K562 (cell line): ENCODE measurements at regions not wholly inside any gene's neighbourhood (a gene's known extent, or its start where the extent isn't known, plus 50 kb on each side); places are given as distances from the start of the nearest gene placed in this dataset.

Source experiments
- ATAC-seq: fragments of 200-7000 bp; cut with Tn5 transposase; 3 replicates; pipeline ENCODE4 v1.9.1; 2020; ENCODE audit warnings: moderate library complexity
- BruUV-seq: library from RNA; stranded (reverse); fragments of 400-500 nt; replicated peaks from 2 replicates; lab custom pipeline; 2021; lab: Mats Ljungman, UMichigan
- CTCF ChIA-PET: fragments of 300-600 bp; formaldehyde crosslinking; extraction: SDS; loops from one replicate; lab custom pipeline; 2021; ENCODE audit warnings: low intra/inter-chr PET ratio; lab: Yijun Ruan, JAX
- POLR2A ChIA-PET: fragments of 300-600, 350-650 bp; sonication (Branson Sonifier 250); formaldehyde crosslinking; extraction: SDS; loops from one replicate; lab custom pipeline; 2021; ENCODE audit warnings: antibody characterized with exemption, inconsistent platforms; lab: Yijun Ruan, JAX
- DNase-seq, 4 experiments: peaks; one replicate each; pipeline versions ENCODE4 v3.0.0 to v3.0.0-alpha.2; 2011 to 2018; ENCODE audit warnings: low spot score in 3 of 4, mixed read lengths in 3 of 4; ENCODE audit errors: extremely low read depth in 1 of 4
- FAIRE-seq: peaks from 2 replicates; lab custom pipeline; 2011; peaks lifted over from hg19 to GRCh38; lab: Jason Lieb, UNC
- H2AFZ ChIP-seq: 2 replicates; pipeline ENCODE4 v1.6.0; 2011; ENCODE audit warnings: low read depth, low read length, control low read depth, inconsistent platforms
- H3K27ac ChIP-seq: fragments of 200-600 bp; 3 replicates; pipeline ENCODE4 v1.8.0; 2011; ENCODE audit warnings: low read depth, mild to moderate bottlenecking, control low read depth, inconsistent platforms, low read length, moderate library complexity, mixed read lengths; ENCODE audit errors: extremely low read depth
- H3K27me3 ChIP-seq, 2 experiments: fragments of 300-600 bp in 1 of 2; 2 replicates in 1 of 2; 3 replicates in 1 of 2; pipeline versions ENCODE4 v1.6.0 to v1.8.0; 2011; ENCODE audit warnings: inconsistent platforms in 2 of 2, low read length in 2 of 2, mild to moderate bottlenecking in 1 of 2, mixed read lengths in 1 of 2, moderate library complexity in 1 of 2; ENCODE audit not compliant: control insufficient read depth in 2 of 2, insufficient read depth in 2 of 2
- H3K36me3 ChIP-seq: fragments of 300-600 bp; 3 replicates; pipeline ENCODE4 v1.8.0; 2011; ENCODE audit warnings: mild to moderate bottlenecking, low read length, inconsistent platforms; ENCODE audit not compliant: control insufficient read depth, insufficient read depth
- H3K4me1 ChIP-seq, 2 experiments: fragments of 200-600 bp in 1 of 2; replicated peaks in 1 of 2; 2 replicates in 1 of 2; 3 replicates in 1 of 2; pipeline versions ENCODE4 v1.5.1 to v1.8.0; 2011; ENCODE audit warnings: inconsistent platforms in 2 of 2, low read length in 2 of 2, mild to moderate bottlenecking in 1 of 2, mixed read lengths in 1 of 2, moderate library complexity in 1 of 2; ENCODE audit not compliant: control insufficient read depth in 2 of 2, insufficient read depth in 2 of 2
- H3K4me2 ChIP-seq: 2 replicates; pipeline ENCODE4 v1.6.1; 2011; ENCODE audit warnings: low read length, control low read depth, inconsistent platforms, mixed read lengths; ENCODE audit not compliant: insufficient read depth
- H3K4me3 ChIP-seq: fragments of 200-600 bp; sonication (generic), shearing (Covaris generic); 2 replicates; pipeline ENCODE4 v1.5.1; 2016; ENCODE audit warnings: control low read depth, inconsistent platforms
- H3K79me2 ChIP-seq: fragments of 200-600 bp; 3 replicates; pipeline ENCODE4 v1.8.0; 2011; ENCODE audit warnings: low read length, inconsistent platforms; ENCODE audit not compliant: control insufficient read depth, insufficient read depth
- H3K9ac ChIP-seq, 2 experiments: 2 replicates each; pipeline versions ENCODE4 v1.6.0 to v1.6.1; 2011; ENCODE audit warnings: low read depth in 2 of 2, low read length in 2 of 2, control low read depth in 1 of 2, inconsistent platforms in 1 of 2, mild to moderate bottlenecking in 1 of 2, mixed read lengths in 1 of 2; ENCODE audit not compliant: insufficient read depth in 1 of 2
- H3K9me1 ChIP-seq: one replicate; pipeline ENCODE4 v1.6.0; 2011; ENCODE audit warnings: inconsistent platforms, mild to moderate bottlenecking, low read length, moderate library complexity; ENCODE audit not compliant: control insufficient read depth, insufficient read depth
- H3K9me3 ChIP-seq: replicated peaks from 2 replicates; pipeline ENCODE4 v1.5.1; 2011; ENCODE audit warnings: low read depth, low read length, inconsistent platforms; ENCODE audit not compliant: control insufficient read depth, insufficient read depth
- H4K20me1 ChIP-seq: replicated peaks from 2 replicates; pipeline ENCODE4 v1.6.1; 2011; ENCODE audit warnings: low read length, inconsistent platforms, mixed read lengths; ENCODE audit not compliant: control insufficient read depth, insufficient read depth
- GTF2E2 ChIP-seq: fragments of 200-800 bp; sonication (Bioruptor generic); IDR thresholded peaks from 2 replicates; pipeline ENCODE4 v1.6.1; 2016; ENCODE audit warnings: missing genetic modification characterization, missing compliant biosample characterization
- RBM14 ChIP-seq: fragments of 200-400 bp; formaldehyde crosslinking; IDR thresholded peaks from 2 replicates; pipeline ENCODE4 v1.6.1; 2018; ENCODE audit warnings: low read depth, mild to moderate bottlenecking, low read length, moderate library complexity, borderline replicate concordance; ENCODE audit not compliant: insufficient read depth
- ZNF77 ChIP-seq: fragments of 250-450 bp; sonication (Bioruptor Pico); IDR thresholded peaks from 2 replicates; pipeline ENCODE4 v1.5.0; 2020
- WGBS: fragments of 100-300 bp; shearing (Covaris generic); methylation state at CpG from one replicate; pipeline ENCODE4 v1.1.6; 2016; ENCODE audit warnings: low coverage, mixed read lengths; ENCODE audit not compliant: insufficient coverage; ENCODE audit errors: missing lambda C conversion rate; 5-methylcytosine and 5-hydroxymethylcytosine counted together
- in situ Hi-C: fragments of 300-500 bp; cut with MboI; formaldehyde crosslinking; loops from 4 replicates; pipeline ENCODE4 v1.15.0; 2018; ENCODE audit warnings: inconsistent platforms, mixed read lengths
- intact Hi-C: fragments of 100-400 bp; cut with micrococcal nuclease; formaldehyde crosslinking; loops from 2 replicates; pipeline ENCODE4 v1.14.2; 2022
- TF ChIP-seq, protein P1 (sequence below): fragments of 450-650 bp; IDR thresholded peaks from 2 replicates; pipeline ENCODE4 v1.6.1; 2016; ENCODE audit warnings: borderline replicate concordance
- TF ChIP-seq, protein P2 (sequence below): IDR thresholded peaks from 2 replicates; pipeline ENCODE4 v1.6.1; 2012; ENCODE audit warnings: low read depth, low read length, improper control_type of control experiment, borderline replicate concordance
- TF ChIP-seq, protein P3 (sequence below): fragments of 250-450 bp; sonication (Bioruptor Pico); IDR thresholded peaks from 2 replicates; pipeline ENCODE4 v1.5.0; 2021; ENCODE audit warnings: mild to moderate bottlenecking, moderate library complexity
- TF ChIP-seq, protein P4 (sequence below): sonication (generic); formaldehyde crosslinking; IDR thresholded peaks from 2 replicates; pipeline ENCODE4 v1.8.0; 2022; ENCODE audit warnings: mild to moderate bottlenecking, missing genetic modification reagents

DNA sequence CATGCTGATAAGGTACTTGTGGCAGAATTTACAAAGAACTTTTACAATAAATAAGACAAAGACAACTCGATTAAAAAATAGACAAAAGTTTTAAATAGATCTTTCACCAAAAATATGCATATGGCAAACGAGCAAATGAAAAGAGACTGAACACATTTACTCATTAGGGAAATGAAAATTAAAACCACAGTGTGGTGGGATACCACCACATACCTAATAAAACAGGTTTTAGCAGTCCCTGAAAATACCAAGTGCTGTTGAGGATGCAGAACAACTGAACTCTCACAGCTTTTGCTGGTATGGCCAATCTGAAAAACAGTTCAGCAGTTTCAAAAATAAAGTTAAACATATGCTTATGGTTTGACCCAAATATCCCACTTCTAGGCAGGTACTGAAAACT, 205.4 kb upstream of the ADO start:
- Histone ChIP-seq H2AFZ (no peak overlapping the region), H3K4me2 (no peak overlapping the region), H3K27me3 (no peaks in the 10 kb centered on the region), H3K9me1 (no peaks in the 10 kb centered on the region), H3K4me1 (no peaks in the 10 kb centered on the region)
- CTCF ChIA-PET: no interaction called here
- intact Hi-C loops: loop anchor here (10.0 kb wide), 2 partner anchors 406 to 1126 kb away; no protein-coding TSS in a partner anchor
- in situ Hi-C loops: loop anchor here (25.0 kb wide), 1 partner anchor 1138 kb away; no protein-coding TSS in a partner anchor
- no peak for DNase-seq
- TF ChIP-seq, protein P1, sequence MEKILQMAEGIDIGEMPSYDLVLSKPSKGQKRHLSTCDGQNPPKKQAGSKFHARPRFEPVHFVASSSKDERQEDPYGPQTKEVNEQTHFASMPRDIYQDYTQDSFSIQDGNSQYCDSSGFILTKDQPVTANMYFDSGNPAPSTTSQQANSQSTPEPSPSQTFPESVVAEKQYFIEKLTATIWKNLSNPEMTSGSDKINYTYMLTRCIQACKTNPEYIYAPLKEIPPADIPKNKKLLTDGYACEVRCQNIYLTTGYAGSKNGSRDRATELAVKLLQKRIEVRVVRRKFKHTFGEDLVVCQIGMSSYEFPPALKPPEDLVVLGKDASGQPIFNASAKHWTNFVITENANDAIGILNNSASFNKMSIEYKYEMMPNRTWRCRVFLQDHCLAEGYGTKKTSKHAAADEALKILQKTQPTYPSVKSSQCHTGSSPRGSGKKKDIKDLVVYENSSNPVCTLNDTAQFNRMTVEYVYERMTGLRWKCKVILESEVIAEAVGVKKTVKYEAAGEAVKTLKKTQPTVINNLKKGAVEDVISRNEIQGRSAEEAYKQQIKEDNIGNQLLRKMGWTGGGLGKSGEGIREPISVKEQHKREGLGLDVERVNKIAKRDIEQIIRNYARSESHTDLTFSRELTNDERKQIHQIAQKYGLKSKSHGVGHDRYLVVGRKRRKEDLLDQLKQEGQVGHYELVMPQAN: no peak
- TF ChIP-seq RBM14 (no peak), GTF2E2 (tag) (no peak), ZNF77 (no peak)
- TF ChIP-seq, protein P2, sequence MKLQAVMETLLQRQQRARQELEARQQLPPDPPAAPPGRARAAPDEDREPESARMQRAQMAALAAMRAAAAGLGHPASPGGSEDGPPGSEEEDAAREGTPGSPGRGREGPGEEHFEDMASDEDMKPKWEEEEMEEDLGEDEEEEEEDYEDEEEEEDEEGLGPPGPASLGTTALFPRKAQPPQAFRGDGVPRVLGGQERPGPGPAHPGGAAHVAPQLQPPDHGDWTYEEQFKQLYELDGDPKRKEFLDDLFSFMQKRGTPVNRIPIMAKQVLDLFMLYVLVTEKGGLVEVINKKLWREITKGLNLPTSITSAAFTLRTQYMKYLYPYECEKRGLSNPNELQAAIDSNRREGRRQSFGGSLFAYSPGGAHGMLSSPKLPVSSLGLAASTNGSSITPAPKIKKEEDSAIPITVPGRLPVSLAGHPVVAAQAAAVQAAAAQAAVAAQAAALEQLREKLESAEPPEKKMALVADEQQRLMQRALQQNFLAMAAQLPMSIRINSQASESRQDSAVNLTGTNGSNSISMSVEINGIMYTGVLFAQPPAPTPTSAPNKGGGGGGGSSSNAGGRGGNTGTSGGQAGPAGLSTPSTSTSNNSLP: no peak
- TF ChIP-seq, protein P3, sequence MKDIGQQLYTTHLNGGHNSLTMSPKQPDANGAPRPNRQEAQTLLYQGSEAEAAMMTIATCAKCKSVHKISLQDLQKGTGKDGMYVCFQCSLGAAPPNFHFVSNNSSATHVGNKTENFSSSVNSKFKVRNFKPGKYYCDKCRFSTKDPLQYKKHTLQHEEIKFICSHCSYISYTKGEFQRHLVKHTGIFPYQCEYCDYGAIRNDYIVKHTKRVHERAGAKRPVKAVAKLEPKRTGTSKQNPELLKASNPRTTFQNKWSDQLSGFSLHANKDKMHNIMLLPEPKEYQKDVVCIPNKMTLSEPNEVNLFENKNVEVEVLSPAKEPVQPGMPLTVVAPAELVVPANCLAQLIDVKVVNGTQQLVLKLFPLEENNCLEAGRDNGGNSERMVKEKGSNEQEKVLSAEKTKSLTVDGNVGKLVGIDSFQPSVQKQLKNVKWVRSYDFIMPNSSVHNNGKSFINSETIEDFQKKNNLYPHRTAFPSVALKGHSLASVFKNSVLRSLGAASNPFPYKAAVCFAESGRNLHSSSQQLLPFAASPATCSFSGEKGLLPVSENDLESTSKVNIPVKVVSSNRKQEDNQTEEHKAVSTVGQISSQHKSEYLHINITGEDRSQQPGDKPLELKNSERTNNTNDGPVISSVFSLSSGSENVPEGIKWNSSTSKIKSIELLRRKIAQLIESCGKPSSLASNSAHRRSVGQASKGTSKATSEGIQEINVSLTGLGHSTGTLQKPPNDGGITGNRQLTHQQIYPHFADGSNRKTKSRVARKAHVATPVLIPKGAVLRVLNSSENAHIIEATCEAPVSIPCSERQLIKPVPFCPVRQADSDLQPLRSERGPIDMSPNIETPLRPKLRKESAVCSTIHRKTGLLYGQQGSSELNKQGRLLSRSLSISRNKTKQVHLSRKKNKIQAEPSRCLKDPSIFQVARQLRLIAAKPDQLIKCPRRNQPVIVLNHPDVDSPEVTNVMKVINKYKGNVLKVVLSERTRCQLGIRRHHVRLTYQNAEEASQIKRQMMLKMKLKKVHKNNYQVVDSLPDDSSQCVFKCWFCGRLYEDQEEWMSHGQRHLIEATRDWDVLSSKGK (CRISPR knock-in tag): no peak
- TF ChIP-seq, protein P4, sequence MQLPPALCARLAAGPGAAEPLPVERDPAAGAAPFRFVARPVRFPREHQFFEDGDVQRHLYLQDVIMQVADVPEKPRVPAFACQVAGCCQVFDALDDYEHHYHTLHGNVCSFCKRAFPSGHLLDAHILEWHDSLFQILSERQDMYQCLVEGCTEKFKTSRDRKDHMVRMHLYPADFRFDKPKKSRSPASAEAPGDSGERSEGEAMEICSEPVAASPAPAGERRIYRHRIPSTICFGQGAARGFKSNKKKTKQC: no peak
- TF ChIP-seq, all 486 proteins: peak for 0
- H3K9ac ChIP-seq: no peak overlapping the region
- H4K20me1 ChIP-seq: no peaks in the 10 kb centered on the region
- BruUV-seq: no TSS peak
- no peaks in the 10 kb centered on the region for H3K36me3 ChIP-seq
- H3K27ac ChIP-seq: no peak overlapping the region
- WGBS: 0% methylated on average over 2 of the region's 2 CpGs
- H3K4me3 ChIP-seq: no peak overlapping the region
- H3K79me2 ChIP-seq: no peaks in the 10 kb centered on the region
- POLR2A ChIA-PET: no interaction called here
- H3K9me3 ChIP-seq: no peaks in the 10 kb centered on the region
- FAIRE-seq: no peak
- ATAC-seq: no peak
